Adrenal gland (tissue), 5 donors: ENCODE measurements at regions not wholly inside any gene's neighbourhood (a gene's known extent, or its start where the extent isn't known, plus 50 kb on each side); places are given as distances from the start of the nearest gene placed in this dataset.

Source experiments
- POLR2A ChIP-seq, 2 donors: fragments of 450-650 bp; IDR thresholded peaks; one replicate each; pipeline ENCODE4 v1.6.1; 2017; ENCODE audit warnings: antibody characterized with exemption in 2 of 2, mild to moderate bottlenecking in 2 of 2, moderate library complexity in 1 of 2
- TF ChIP-seq, protein P1 (sequence below), 6 experiments: fragments of 450-650 bp in 4 of 6; fragments of 200-600 bp in 2 of 6; sonication (generic) in 1 of 6; IDR thresholded peaks; 1 replicate in 5 of 6; 2 replicates in 1 of 6; pipeline versions ENCODE4 v1.5.1 to v1.8.0; 2016 to 2021; ENCODE audit warnings: antibody characterized with exemption in 6 of 6, mild to moderate bottlenecking in 2 of 6, moderate library complexity in 1 of 6
- donor health status: DM: no; HTN: no; CAD: no.

DNA sequence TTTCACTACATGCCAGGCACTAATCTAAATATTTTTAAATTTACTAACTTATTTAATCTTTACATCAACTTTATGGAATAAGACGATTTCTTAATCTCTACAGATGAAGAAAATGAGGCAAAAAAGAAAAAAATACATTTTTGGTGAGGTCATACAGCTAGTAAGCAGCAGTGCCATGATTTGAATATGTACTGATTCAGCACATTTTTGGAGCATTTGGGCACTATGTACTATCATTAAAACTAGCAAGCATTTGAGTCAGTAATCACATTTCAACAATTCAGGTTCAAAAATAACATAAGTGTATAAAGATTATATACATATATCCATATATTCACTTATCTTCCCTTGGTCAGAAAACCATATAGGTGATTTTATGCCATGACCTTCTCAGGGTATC, 124.4 kb upstream of the TMTC1 start:
- TF ChIP-seq, protein P1, sequence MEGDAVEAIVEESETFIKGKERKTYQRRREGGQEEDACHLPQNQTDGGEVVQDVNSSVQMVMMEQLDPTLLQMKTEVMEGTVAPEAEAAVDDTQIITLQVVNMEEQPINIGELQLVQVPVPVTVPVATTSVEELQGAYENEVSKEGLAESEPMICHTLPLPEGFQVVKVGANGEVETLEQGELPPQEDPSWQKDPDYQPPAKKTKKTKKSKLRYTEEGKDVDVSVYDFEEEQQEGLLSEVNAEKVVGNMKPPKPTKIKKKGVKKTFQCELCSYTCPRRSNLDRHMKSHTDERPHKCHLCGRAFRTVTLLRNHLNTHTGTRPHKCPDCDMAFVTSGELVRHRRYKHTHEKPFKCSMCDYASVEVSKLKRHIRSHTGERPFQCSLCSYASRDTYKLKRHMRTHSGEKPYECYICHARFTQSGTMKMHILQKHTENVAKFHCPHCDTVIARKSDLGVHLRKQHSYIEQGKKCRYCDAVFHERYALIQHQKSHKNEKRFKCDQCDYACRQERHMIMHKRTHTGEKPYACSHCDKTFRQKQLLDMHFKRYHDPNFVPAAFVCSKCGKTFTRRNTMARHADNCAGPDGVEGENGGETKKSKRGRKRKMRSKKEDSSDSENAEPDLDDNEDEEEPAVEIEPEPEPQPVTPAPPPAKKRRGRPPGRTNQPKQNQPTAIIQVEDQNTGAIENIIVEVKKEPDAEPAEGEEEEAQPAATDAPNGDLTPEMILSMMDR (IDR thresholded peaks at IDR 0.05), result no peak
- TF ChIP-seq POLR2A (IDR thresholded peaks at IDR 0.05), result no peak
